Endothelial cell of umbilical vein (primary cell): ENCODE measurements at regions not wholly inside any gene's neighbourhood (a gene's known extent, or its start where the extent isn't known, plus 50 kb on each side); places are given as distances from the start of the nearest gene placed in this dataset.

ENCODE experiments used
- BruUV-seq: library from RNA; stranded (reverse); fragments of 400-500 nt; replicated peaks from 2 replicates; lab custom pipeline; 2021; lab: Mats Ljungman, UMichigan
- CTCF ChIA-PET: fragments of 300-600, 350-600 bp; sonication (Branson Sonifier 250); formaldehyde crosslinking; loops from one replicate; lab custom pipeline; 2021; ENCODE audit warnings: antibody characterized with exemption, inconsistent platforms; lab: Charles Lee
- POLR2A ChIA-PET: fragments of 300-600, 350-600 bp; sonication (Branson Sonifier 250); formaldehyde crosslinking; loops from one replicate; lab custom pipeline; 2021; ENCODE audit warnings: antibody characterized with exemption, inconsistent platforms; lab: Charles Lee
- DNase-seq: peaks from one replicate; pipeline ENCODE4 v3.0.0-alpha.2; 2011; ENCODE audit warnings: low read depth, low spot score
- FAIRE-seq: peaks from 2 replicates; lab custom pipeline; 2011; peaks lifted over from hg19 to GRCh38; lab: Jason Lieb, UNC
- H2AFZ ChIP-seq: 2 replicates; pipeline ENCODE4 v1.6.0; 2012; ENCODE audit warnings: low read depth, low read length, control low read depth, inconsistent platforms
- H3K27ac ChIP-seq: 2 replicates; pipeline ENCODE4 v1.5.1; 2011; ENCODE audit warnings: low read depth, mild to moderate bottlenecking, control low read depth, low read length, moderate library complexity; ENCODE audit not compliant: insufficient read depth
- H3K27me3 ChIP-seq, 2 experiments: 2 replicates each; pipeline versions ENCODE4 v1.6.0 to v1.6.1; 2011; ENCODE audit warnings: low read length in 2 of 2, mixed read lengths in 1 of 2; ENCODE audit not compliant: control insufficient read depth in 2 of 2, insufficient read depth in 2 of 2
- H3K36me3 ChIP-seq, 2 experiments: 2 replicates in 1 of 2; 3 replicates in 1 of 2; pipeline ENCODE4 v1.5.1; 2011; ENCODE audit warnings: low read length in 2 of 2, mild to moderate bottlenecking in 1 of 2, moderate library complexity in 1 of 2; ENCODE audit not compliant: control insufficient read depth in 2 of 2, insufficient read depth in 2 of 2; ENCODE audit errors: extremely low read depth in 1 of 2
- H3K4me1 ChIP-seq: 3 replicates; pipeline ENCODE4 v1.5.1; 2011; ENCODE audit warnings: mild to moderate bottlenecking, low read length; ENCODE audit not compliant: control insufficient read depth, insufficient read depth; ENCODE audit errors: extremely low read depth
- H3K4me2 ChIP-seq: 2 replicates; pipeline ENCODE4 v1.6.1; 2011; ENCODE audit warnings: low read length, control low read depth, mixed read lengths; ENCODE audit not compliant: insufficient read depth
- H3K4me3 ChIP-seq, 3 experiments: fragments of 200-600 bp in 1 of 3; sonication (generic), shearing (Covaris generic) in 1 of 3; replicated peaks in 1 of 3; 2 replicates each; pipeline ENCODE4 v1.5.1; 2011 to 2016; ENCODE audit warnings: control low read depth in 3 of 3, low read length in 3 of 3, mild to moderate bottlenecking in 2 of 3, inconsistent platforms in 1 of 3, low read depth in 1 of 3, moderate library complexity in 1 of 3; ENCODE audit not compliant: insufficient read depth in 1 of 3
- H3K79me2 ChIP-seq: 2 replicates; pipeline ENCODE4 v1.6.0; 2012; ENCODE audit warnings: low read length, inconsistent platforms; ENCODE audit not compliant: control insufficient read depth, insufficient read depth
- H3K9ac ChIP-seq: replicated peaks from 2 replicates; pipeline ENCODE3; 2011; ENCODE audit warnings: low read length, control low read depth; ENCODE audit not compliant: insufficient read depth; ENCODE audit errors: extremely low read depth
- H3K9me1 ChIP-seq: replicated peaks from 3 replicates; pipeline ENCODE4 v1.6.0; 2011; ENCODE audit warnings: mild to moderate bottlenecking, low read length; ENCODE audit not compliant: control insufficient read depth, insufficient read depth; ENCODE audit errors: extremely low read depth
- H3K9me3 ChIP-seq: replicated peaks from 2 replicates; pipeline ENCODE4 v1.5.1; 2012; ENCODE audit warnings: low read length, inconsistent platforms; ENCODE audit not compliant: control insufficient read depth, insufficient read depth
- H4K20me1 ChIP-seq: replicated peaks from 2 replicates; pipeline ENCODE3; 2011; ENCODE audit warnings: mild to moderate bottlenecking, low read length; ENCODE audit not compliant: control insufficient read depth, insufficient read depth; ENCODE audit errors: extremely low read depth
- CTCF ChIP-seq, 2 donors: IDR thresholded peaks; 1 replicate in 1 of 2; 2 replicates in 1 of 2; pipeline ENCODE4 v1.5.1; 2011; ENCODE audit warnings: low read length in 2 of 2, mild to moderate bottlenecking in 2 of 2, moderate library complexity in 2 of 2, control low read depth in 1 of 2, inconsistent platforms in 1 of 2, low read depth in 1 of 2; ENCODE audit not compliant: insufficient read depth in 1 of 2; ENCODE audit errors: extremely low read depth in 1 of 2
- FOS ChIP-seq: IDR thresholded peaks from 2 replicates; pipeline ENCODE4 v1.6.1; 2011; ENCODE audit warnings: mild to moderate bottlenecking, low read length, moderate library complexity, borderline replicate concordance; ENCODE audit not compliant: insufficient read depth
- GATA2 ChIP-seq: IDR thresholded peaks from 2 replicates; pipeline ENCODE4 v1.7.0; 2011; ENCODE audit warnings: low read depth, mild to moderate bottlenecking, moderate library complexity, mixed read lengths, low read length; ENCODE audit not compliant: insufficient read length, insufficient read depth
- JUN ChIP-seq: IDR thresholded peaks from 2 replicates; pipeline ENCODE4 v1.6.1; 2011; ENCODE audit warnings: borderline replicate concordance, low read depth; ENCODE audit not compliant: insufficient read length, insufficient read depth
- MYC ChIP-seq: IDR thresholded peaks from one replicate; pipeline ENCODE4 v1.6.1; 2011; ENCODE audit warnings: mild to moderate bottlenecking, low read depth, low read length
- POLR2A ChIP-seq: IDR thresholded peaks from 2 replicates; pipeline ENCODE4 v1.6.1; 2012; ENCODE audit warnings: low read depth, mild to moderate bottlenecking, control low read depth, low read length
- POLR2AphosphoS5 ChIP-seq: IDR thresholded peaks from 2 replicates; pipeline ENCODE4 v1.6.1; 2012; ENCODE audit warnings: low read depth, mild to moderate bottlenecking, control low read depth, low read length, moderate library complexity; ENCODE audit not compliant: insufficient read depth
- dilution Hi-C: fragments of 300-500 bp; cut with MboI; formaldehyde crosslinking; loops from one replicate; pipeline ENCODE4 v1.15.0; 2019; ENCODE audit warnings: low sequenced_read_pairs; ENCODE audit not compliant: extremely low pct_ligation_motif_present
- intact Hi-C: fragments of 100-400 bp; cut with micrococcal nuclease; formaldehyde crosslinking; loops from one replicate; pipeline ENCODE4 v1.10.0; 2022

- dilution Hi-C loops, result no loop called here
- ChIA-PET CTCF (interaction anchor here (1.4 to 4.6 kb wide), 2 partner anchors 114 to 229 kb away, joined by 4 to 22 read pairs; no protein-coding TSS in a partner anchor), POLR2A (no interaction called here)
- Histone ChIP-seq H2AFZ (no peak overlapping the region), H4K20me1 (no peaks in the 10 kb centered on the region), H3K27me3 (peaks cover 9 to 16% of the 10 kb centered on the region in 2 experiments), H3K36me3 (no peaks in the 10 kb centered on the region), H3K9me3 (no peaks in the 10 kb centered on the region), H3K27ac (no peak overlapping the region), H3K4me2 (no peak overlapping the region), H3K9me1 (no peaks in the 10 kb centered on the region), H3K4me3 (no peak overlapping the region), H3K4me1 (no peaks in the 10 kb centered on the region), H3K79me2 (no peaks in the 10 kb centered on the region), H3K9ac (no peak overlapping the region)
- BruUV-seq, result no TSS peak
- DNase-seq (no peak), FAIRE-seq (no peak)
- TF ChIP-seq JUN (no peak), MYC (no peak), GATA2 (no peak), POLR2AphosphoS5 (no peak), FOS (no peak), POLR2A (no peak), CTCF (IDR thresholded peaks at IDR 0.05; ENCODE audit: extremely low read depth in 1 of 2, insufficient read depth in 1 of 2, low read depth in 1 of 2, low read length in 2 of 2) (no peak)
- intact Hi-C loops, result loop anchor here (10.0 kb wide), 1 partner anchor 492 kb away; the partner anchor contains the start of gene ATP5MC3
Observed at GRCh38 chr2:174692256-174692919, 71.9 kb downstream of the CHRNA1 start.
